A673 (cell line): ENCODE measurements at regions not wholly inside any gene's neighbourhood (a gene's known extent, or its start where the extent isn't known, plus 50 kb on each side); places are given as distances from the start of the nearest gene placed in this dataset.

Experiments used
- CTCF ChIP-seq: fragments of 300-800, 200-600 bp; sonication (generic); conservative IDR thresholded peaks from 2 replicates; pipeline ENCODE4 v1.5.1; 2017; ENCODE audit warnings: low read depth, mild to moderate bottlenecking, antibody characterized with exemption, low read length, moderate library complexity, mixed read lengths
- EZH2 ChIP-seq: fragments of 200-600 bp; sonication (generic); IDR thresholded peaks from 2 replicates; pipeline ENCODE4 v1.6.1; 2017; ENCODE audit warnings: borderline replicate concordance, low read depth, mild to moderate bottlenecking, mixed read lengths, antibody characterized with exemption, low read length; ENCODE audit not compliant: poor library complexity, severe bottlenecking

- TF ChIP-seq CTCF, result no peak
- TF ChIP-seq EZH2, result no peak
Measured at GRCh38 chr4:153116801-153117200, 87.4 kb upstream of the TRIM2 start.
